ENCODE measurements at regions not wholly inside any gene's neighbourhood (a gene's known extent, or its start where the extent isn't known, plus 50 kb on each side); places are given as distances from the start of the nearest gene placed in this dataset.

DNA sequence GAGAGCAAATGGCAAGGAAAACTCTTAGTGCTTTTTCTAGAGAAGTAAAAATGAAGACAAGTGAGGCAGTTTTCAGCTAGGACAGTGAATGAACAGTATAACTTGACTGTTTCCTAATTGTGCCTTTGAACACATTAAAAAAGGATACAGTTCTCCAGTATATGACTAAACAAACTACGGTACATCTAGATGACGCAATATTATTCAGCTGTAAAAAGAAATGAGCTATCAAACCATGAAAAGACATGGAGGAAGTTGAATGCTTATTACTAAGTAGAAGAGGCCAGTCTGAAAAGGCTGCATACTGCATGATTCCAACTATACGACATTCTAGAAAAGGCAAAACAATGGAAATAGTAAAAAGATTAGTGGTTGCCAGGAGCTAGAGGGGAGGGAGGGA lies 206.3 kb downstream of the SIPA1L2 start:
- no peak for TF ChIP-seq EZH2 (IDR thresholded peaks at IDR 0.05; ENCODE audit: low read depth, low read length, severe bottlenecking)
- TF ChIP-seq EP300 (IDR thresholded peaks at IDR 0.05; ENCODE audit: borderline replicate concordance in 1 of 2, low read depth in 2 of 2, low read length in 2 of 2), result no peak
- no peak for TF ChIP-seq EGR1 (IDR thresholded peaks at IDR 0.05; ENCODE audit: borderline replicate concordance, low read depth, low read length)
- TF ChIP-seq, protein P1, sequence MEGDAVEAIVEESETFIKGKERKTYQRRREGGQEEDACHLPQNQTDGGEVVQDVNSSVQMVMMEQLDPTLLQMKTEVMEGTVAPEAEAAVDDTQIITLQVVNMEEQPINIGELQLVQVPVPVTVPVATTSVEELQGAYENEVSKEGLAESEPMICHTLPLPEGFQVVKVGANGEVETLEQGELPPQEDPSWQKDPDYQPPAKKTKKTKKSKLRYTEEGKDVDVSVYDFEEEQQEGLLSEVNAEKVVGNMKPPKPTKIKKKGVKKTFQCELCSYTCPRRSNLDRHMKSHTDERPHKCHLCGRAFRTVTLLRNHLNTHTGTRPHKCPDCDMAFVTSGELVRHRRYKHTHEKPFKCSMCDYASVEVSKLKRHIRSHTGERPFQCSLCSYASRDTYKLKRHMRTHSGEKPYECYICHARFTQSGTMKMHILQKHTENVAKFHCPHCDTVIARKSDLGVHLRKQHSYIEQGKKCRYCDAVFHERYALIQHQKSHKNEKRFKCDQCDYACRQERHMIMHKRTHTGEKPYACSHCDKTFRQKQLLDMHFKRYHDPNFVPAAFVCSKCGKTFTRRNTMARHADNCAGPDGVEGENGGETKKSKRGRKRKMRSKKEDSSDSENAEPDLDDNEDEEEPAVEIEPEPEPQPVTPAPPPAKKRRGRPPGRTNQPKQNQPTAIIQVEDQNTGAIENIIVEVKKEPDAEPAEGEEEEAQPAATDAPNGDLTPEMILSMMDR (IDR thresholded peaks at IDR 0.05; ENCODE audit: control extremely low read depth in 1 of 3, insufficient read depth in 1 of 3, low read depth in 1 of 3, low read length in 3 of 3), result no peak

Measured in H1 (cell line).